ENCODE measurements at regions not wholly inside any gene's neighbourhood (a gene's known extent, or its start where the extent isn't known, plus 50 kb on each side); places are given as distances from the start of the nearest gene placed in this dataset.
"Not testable (repeated sequence)": the region's sequence is repeated elsewhere in the genome, so short reads cannot be mapped to it uniquely, and the experiment has no call there.

GRCh38 chr1:25130895-25131294, 101.4 kb downstream of the SYF2 start:
- no peak for DNase-seq

- DNase-seq: no peak
Observed at GRCh38 chr1:25129380-25129779, 102.9 kb downstream of the SYF2 start.

- no peak for DNase-seq
Observed at GRCh38 chr1:25128121-25128621, 104.1 kb downstream of the SYF2 start.

GRCh38 chr1:25126562-25126961, 105.7 kb downstream of the SYF2 start:
- DNase-seq: no peak

GRCh38 chr1:25123551-25123950, 108.8 kb downstream of the SYF2 start:
- DNase-seq: no peak

GRCh38 chr1:25122747-25123146, 109.6 kb downstream of the SYF2 start:
- no peak for DNase-seq

- no peak for DNase-seq
Observed at GRCh38 chr1:25120281-25120680, 112.0 kb downstream of the SYF2 start.

GRCh38 chr1:25118546-25118945, 113.8 kb downstream of the SYF2 start:
- no peak for DNase-seq

- no peak for DNase-seq
Observed at GRCh38 chr1:25117233-25117823, 115.0 kb downstream of the SYF2 start.

GRCh38 chr1:25116832-25117231, 115.5 kb downstream of the SYF2 start:
- DNase-seq: no peak

- DNase-seq: not testable (repeated sequence)
Observed at GRCh38 chr1:25116117-25116516, 116.2 kb downstream of the SYF2 start.

- DNase-seq: no peak
Observed at GRCh38 chr1:25113731-25114130, 118.6 kb downstream of the SYF2 start.

- no peak for DNase-seq
Observed at GRCh38 chr1:25113086-25113485, 119.2 kb downstream of the SYF2 start.

GRCh38 chr1:25112400-25112799, 119.9 kb downstream of the SYF2 start:
- DNase-seq: no peak

GRCh38 chr1:25111706-25112105, 120.6 kb downstream of the SYF2 start:
- no peak for DNase-seq

GRCh38 chr1:25110485-25110884, 121.8 kb downstream of the SYF2 start:
- no peak for DNase-seq

GRCh38 chr1:25110036-25110435, 122.3 kb downstream of the SYF2 start:
- no peak for DNase-seq

GRCh38 chr1:25109531-25109951, 122.8 kb downstream of the SYF2 start:
- DNase-seq: no peak

GRCh38 chr1:25107643-25108010, 124.7 kb downstream of the SYF2 start:
- no peak for DNase-seq

- DNase-seq: no peak
Observed at GRCh38 chr1:25106976-25107642, 125.2 kb downstream of the SYF2 start.

- DNase-seq: no peak
Observed at GRCh38 chr1:25106352-25106751, 126.0 kb downstream of the SYF2 start.

- DNase-seq: no peak
Observed at GRCh38 chr1:25105836-25106235, 126.5 kb downstream of the SYF2 start.

- DNase-seq: no peak
Observed at GRCh38 chr1:25104932-25105561, 127.3 kb downstream of the SYF2 start.

GRCh38 chr1:25103164-25103795, 129.0 kb downstream of the SYF2 start:
- DNase-seq: no peak
